ENCODE measurements at regions not wholly inside any gene's neighbourhood (a gene's known extent, or its start where the extent isn't known, plus 50 kb on each side); places are given as distances from the start of the nearest gene placed in this dataset.

DNA sequence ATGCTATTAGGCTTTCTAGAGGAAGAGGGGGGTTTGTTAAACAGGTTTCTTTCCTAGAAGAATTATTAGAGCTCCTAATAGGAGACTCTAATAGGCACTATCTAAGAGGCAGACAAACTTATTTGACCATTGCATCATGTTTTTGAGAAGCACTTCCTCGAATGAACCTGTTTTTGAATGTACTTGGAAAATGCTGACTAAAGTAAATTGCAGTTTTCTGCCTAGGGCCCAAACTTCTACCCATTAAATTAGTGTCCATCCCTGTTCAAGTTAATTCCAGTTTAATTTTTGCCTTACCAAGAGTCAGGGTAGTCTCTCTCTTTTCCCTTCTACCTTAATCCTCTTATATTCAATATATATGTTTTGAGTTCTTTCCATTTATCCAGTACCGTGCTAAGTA lies 1029.6 kb downstream of the TTLL7 start:
- no peaks in the 10 kb centered on the region for H3K9me3 ChIP-seq
- no peak overlapping the region for H3K27ac ChIP-seq
- no peak for DNase-seq
- no peak overlapping the region for H3K4me3 ChIP-seq
- intact Hi-C loops (cut with DNase I; ENCODE audit: low total_unique reads): no loop called here
- no peaks in the 10 kb centered on the region for H3K27me3 ChIP-seq
- 42 to 84% (median 73%) methylated on average over 2 of the region's 2 CpGs for WGBS, 5 donors
- TF ChIP-seq CTCF (IDR thresholded peaks at IDR 0.05) (no peak), EP300 (IDR thresholded peaks at IDR 0.05) (no peak), POLR2AphosphoS5 (IDR thresholded peaks at IDR 0.05) (no peak), POLR2A (IDR thresholded peaks at IDR 0.05) (no peak)
- no peaks in the 10 kb centered on the region for H3K4me1 ChIP-seq
- no peaks in the 10 kb centered on the region for H3K36me3 ChIP-seq

DNA sequence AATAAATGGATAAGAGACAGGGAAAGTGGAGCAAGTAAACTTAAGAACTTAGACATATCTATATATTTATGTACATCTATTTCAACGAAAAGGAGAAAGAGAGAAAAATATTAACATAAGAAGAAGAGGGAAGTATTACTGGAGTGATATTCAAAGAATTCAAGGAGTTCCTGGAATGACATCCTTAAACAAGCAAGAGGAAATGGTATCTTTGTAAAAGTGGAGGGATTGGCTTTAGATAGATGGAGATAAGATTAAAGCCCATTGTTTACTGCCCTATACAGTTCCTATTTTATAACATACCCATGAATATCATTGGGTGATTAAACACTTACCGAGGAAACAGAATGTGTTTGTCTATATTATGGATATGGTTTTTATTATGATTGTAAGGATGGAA lies 1036.3 kb downstream of the TTLL7 start:
- H3K4me3 ChIP-seq: no peak overlapping the region
- H3K9me3 ChIP-seq: no peaks in the 10 kb centered on the region
- intact Hi-C loops (cut with DNase I; ENCODE audit: low total_unique reads): no loop called here
- H3K27ac ChIP-seq: no peak overlapping the region
- DNase-seq: no peak
- no peaks in the 10 kb centered on the region for H3K4me1 ChIP-seq
- H3K36me3 ChIP-seq: no peaks in the 10 kb centered on the region
- 62 to 80% (median 73%) methylated on average over 2 of the region's 2 CpGs for WGBS, 5 donors
- no peaks in the 10 kb centered on the region for H3K27me3 ChIP-seq
- no peak for TF ChIP-seq POLR2AphosphoS5 (IDR thresholded peaks at IDR 0.05)
- no peak for TF ChIP-seq EP300 (IDR thresholded peaks at IDR 0.05)
- no peak for TF ChIP-seq CTCF (IDR thresholded peaks at IDR 0.05)
- no peak for TF ChIP-seq POLR2A (IDR thresholded peaks at IDR 0.05)

DNA sequence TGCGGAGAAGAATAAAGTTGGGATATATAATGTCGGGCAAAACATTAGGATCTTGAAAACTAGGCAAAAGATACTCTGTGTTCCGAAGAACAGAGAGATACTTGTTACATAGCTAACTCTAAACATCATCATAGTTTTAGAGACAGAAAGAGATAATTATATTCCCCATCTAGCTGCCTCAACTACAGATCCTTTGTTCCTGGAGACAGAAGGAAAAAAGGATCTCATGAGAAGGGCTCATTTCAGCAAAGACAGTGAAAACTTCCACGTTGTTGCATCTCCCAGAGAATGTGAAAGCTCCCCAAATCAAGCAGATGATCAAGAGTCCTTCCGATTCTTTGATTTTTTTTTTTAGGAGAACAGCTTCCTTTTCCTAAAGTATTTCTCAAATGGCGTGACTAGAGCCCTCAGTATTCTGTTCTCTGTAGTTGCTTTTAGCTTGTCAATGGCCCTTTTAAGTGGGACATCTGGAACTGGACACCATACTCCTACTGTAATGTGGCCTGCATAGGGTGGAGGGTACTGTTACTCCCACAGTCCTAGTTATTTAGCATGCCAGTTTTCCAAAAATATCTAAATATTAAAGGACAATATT lies 1048.2 kb downstream of the TTLL7 start:
- intact Hi-C loops (cut with DNase I; ENCODE audit: low total_unique reads): no loop called here

GRCh38 chr1:82948386-82948785 lies 1050.5 kb downstream of the TTLL7 start:
- no peaks in the 10 kb centered on the region for H3K36me3 ChIP-seq
- H3K27ac ChIP-seq: no peak overlapping the region
- intact Hi-C loops (cut with DNase I; ENCODE audit: low total_unique reads): no loop called here
- H3K9me3 ChIP-seq: no peaks in the 10 kb centered on the region
- H3K4me3 ChIP-seq: no peak overlapping the region
- H3K4me1 ChIP-seq: no peaks in the 10 kb centered on the region
- no peak for DNase-seq
- WGBS, 5 donors: 32 to 55% (median 53%) methylated on average over 1 of the region's 1 CpG
- no peak for TF ChIP-seq EP300 (IDR thresholded peaks at IDR 0.05)
- no peak for TF ChIP-seq POLR2AphosphoS5 (IDR thresholded peaks at IDR 0.05)
- TF ChIP-seq CTCF (IDR thresholded peaks at IDR 0.05): no peak
- no peak for TF ChIP-seq POLR2A (IDR thresholded peaks at IDR 0.05)
- H3K27me3 ChIP-seq: no peaks in the 10 kb centered on the region

More for the DNA sequence above, 1048.2 kb downstream of the TTLL7 start:
- Histone ChIP-seq H3K27ac (no peak overlapping the region), H3K36me3 (no peaks in the 10 kb centered on the region), H3K4me1 (no peaks in the 10 kb centered on the region), H3K9me3 (no peaks in the 10 kb centered on the region), H3K4me3 (no peak overlapping the region), H3K27me3 (no peaks in the 10 kb centered on the region)
- WGBS, 5 donors: 83 to 92% (median 87%) methylated on average over 6 of the region's 6 CpGs
- DNase-seq: no peak
- TF ChIP-seq POLR2AphosphoS5 (IDR thresholded peaks at IDR 0.05) (no peak), POLR2A (IDR thresholded peaks at IDR 0.05) (no peak), EP300 (IDR thresholded peaks at IDR 0.05) (no peak), CTCF (IDR thresholded peaks at IDR 0.05) (no peak)

Measured in stomach (tissue), 8 donors.